ENCODE measurements at regions not wholly inside any gene's neighbourhood (a gene's known extent, or its start where the extent isn't known, plus 50 kb on each side); places are given as distances from the start of the nearest gene placed in this dataset.

GRCh38 chr12:67506739-67507138 lies 141.8 kb upstream of the DYRK2 start:
- peaks cover 20% of the 10 kb centered on the region for H3K4me1 Mint-ChIP-seq (ENCODE audit: low read depth)
- no peaks in the 10 kb centered on the region for H3K9me3 Mint-ChIP-seq
- intact Hi-C loops (cut with micrococcal nuclease), result loop anchor here (10.0 kb wide), 1 partner anchor 52 kb away; no protein-coding TSS in a partner anchor
- peaks cover 32% of the 10 kb centered on the region for H3K27me3 Mint-ChIP-seq
- no peak overlapping the region for H3K4me3 Mint-ChIP-seq
- no peaks in the 10 kb centered on the region for H3K36me3 Mint-ChIP-seq (ENCODE audit: low read depth)
- H3K27ac Mint-ChIP-seq, result no peak overlapping the region

GRCh38 chr12:67508830-67509229 lies 139.7 kb upstream of the DYRK2 start:
- Mint-ChIP-seq H3K4me3 (no peak overlapping the region), H3K9me3 (no peaks in the 10 kb centered on the region), H3K27me3 (peaks cover 29% of the 10 kb centered on the region), H3K36me3 (ENCODE audit: low read depth) (no peaks in the 10 kb centered on the region), H3K4me1 (ENCODE audit: low read depth) (peaks cover 14% of the 10 kb centered on the region), H3K27ac (no peak overlapping the region)
- intact Hi-C loops (cut with micrococcal nuclease), result loop anchor here (10.0 kb wide), 1 partner anchor 54 kb away; no protein-coding TSS in a partner anchor

GRCh38 chr12:67509666-67510386 lies 138.7 kb upstream of the DYRK2 start:
- H3K4me1 Mint-ChIP-seq (ENCODE audit: low read depth), result peaks cover 5% of the 10 kb centered on the region
- intact Hi-C loops (cut with micrococcal nuclease), result loop anchor here (5.0 to 10.0 kb wide), 2 partner anchors 38 to 55 kb away; no protein-coding TSS in a partner anchor
- H3K27ac Mint-ChIP-seq, result no peak overlapping the region
- H3K36me3 Mint-ChIP-seq (ENCODE audit: low read depth), result no peaks in the 10 kb centered on the region
- no peaks in the 10 kb centered on the region for H3K9me3 Mint-ChIP-seq
- H3K27me3 Mint-ChIP-seq, result peaks cover 31% of the 10 kb centered on the region
- no peak overlapping the region for H3K4me3 Mint-ChIP-seq

GRCh38 chr12:67512061-67512460 lies 136.5 kb upstream of the DYRK2 start:
- H3K4me3 Mint-ChIP-seq, result no peak overlapping the region
- H3K9me3 Mint-ChIP-seq, result no peaks in the 10 kb centered on the region
- peaks cover 2% of the 10 kb centered on the region for H3K4me1 Mint-ChIP-seq (ENCODE audit: low read depth)
- H3K36me3 Mint-ChIP-seq (ENCODE audit: low read depth), result no peaks in the 10 kb centered on the region
- intact Hi-C loops (cut with micrococcal nuclease), result loop anchor here (5.0 kb wide), 1 partner anchor 40 kb away; no protein-coding TSS in a partner anchor
- H3K27ac Mint-ChIP-seq, result no peak overlapping the region
- H3K27me3 Mint-ChIP-seq, result peaks cover 41% of the 10 kb centered on the region

GRCh38 chr12:67514502-67514901 lies 134.0 kb upstream of the DYRK2 start:
- Mint-ChIP-seq H3K4me3 (no peak overlapping the region), H3K36me3 (ENCODE audit: low read depth) (no peaks in the 10 kb centered on the region), H3K4me1 (ENCODE audit: low read depth) (peaks cover 6% of the 10 kb centered on the region), H3K27me3 (peaks cover 48% of the 10 kb centered on the region), H3K27ac (no peak overlapping the region), H3K9me3 (no peaks in the 10 kb centered on the region)
- intact Hi-C loops (cut with micrococcal nuclease), result loop anchor here (5.0 kb wide), 1 partner anchor 42 kb away; no protein-coding TSS in a partner anchor

GRCh38 chr12:67515679-67516340 lies 132.7 kb upstream of the DYRK2 start:
- H3K9me3 Mint-ChIP-seq, result no peaks in the 10 kb centered on the region
- peaks cover 6% of the 10 kb centered on the region for H3K4me1 Mint-ChIP-seq (ENCODE audit: low read depth)
- no peak overlapping the region for H3K4me3 Mint-ChIP-seq
- no peaks in the 10 kb centered on the region for H3K36me3 Mint-ChIP-seq (ENCODE audit: low read depth)
- peaks cover 45% of the 10 kb centered on the region for H3K27me3 Mint-ChIP-seq
- no peak overlapping the region for H3K27ac Mint-ChIP-seq
- intact Hi-C loops (cut with micrococcal nuclease), result no loop called here

GRCh38 chr12:67517181-67517887 lies 131.2 kb upstream of the DYRK2 start:
- Mint-ChIP-seq H3K27ac (no peak overlapping the region), H3K27me3 (peaks cover 40% of the 10 kb centered on the region), H3K36me3 (ENCODE audit: low read depth) (no peaks in the 10 kb centered on the region), H3K4me3 (no peak overlapping the region), H3K4me1 (ENCODE audit: low read depth) (peaks cover 6% of the 10 kb centered on the region), H3K9me3 (no peaks in the 10 kb centered on the region)
- intact Hi-C loops (cut with micrococcal nuclease), result no loop called here

- H3K27me3 Mint-ChIP-seq, result peaks cover 41% of the 10 kb centered on the region
- H3K27ac Mint-ChIP-seq, result no peak overlapping the region
- H3K4me3 Mint-ChIP-seq, result no peak overlapping the region
- H3K9me3 Mint-ChIP-seq, result no peaks in the 10 kb centered on the region
- intact Hi-C loops (cut with micrococcal nuclease), result no loop called here
- H3K4me1 Mint-ChIP-seq (ENCODE audit: low read depth), result peaks cover 6% of the 10 kb centered on the region
- no peaks in the 10 kb centered on the region for H3K36me3 Mint-ChIP-seq (ENCODE audit: low read depth)
Observed at GRCh38 chr12:67519484-67520433, 128.8 kb upstream of the DYRK2 start.

GRCh38 chr12:67520606-67521005 lies 127.9 kb upstream of the DYRK2 start:
- Mint-ChIP-seq H3K4me1 (ENCODE audit: low read depth) (peaks cover 6% of the 10 kb centered on the region), H3K4me3 (no peak overlapping the region), H3K27ac (no peak overlapping the region), H3K27me3 (peaks cover 33% of the 10 kb centered on the region), H3K36me3 (ENCODE audit: low read depth) (no peaks in the 10 kb centered on the region), H3K9me3 (no peaks in the 10 kb centered on the region)
- intact Hi-C loops (cut with micrococcal nuclease), result no loop called here

- H3K9me3 Mint-ChIP-seq, result no peaks in the 10 kb centered on the region
- peaks cover 3% of the 10 kb centered on the region for H3K4me1 Mint-ChIP-seq (ENCODE audit: low read depth)
- intact Hi-C loops (cut with micrococcal nuclease), result no loop called here
- H3K36me3 Mint-ChIP-seq (ENCODE audit: low read depth), result no peaks in the 10 kb centered on the region
- H3K27ac Mint-ChIP-seq, result no peak overlapping the region
- no peak overlapping the region for H3K4me3 Mint-ChIP-seq
- peaks cover 19% of the 10 kb centered on the region for H3K27me3 Mint-ChIP-seq
Observed at GRCh38 chr12:67522222-67522621, 126.3 kb upstream of the DYRK2 start.

GRCh38 chr12:67523538-67523937 lies 125.0 kb upstream of the DYRK2 start:
- Mint-ChIP-seq H3K4me1 (ENCODE audit: low read depth) (no peaks in the 10 kb centered on the region), H3K27ac (no peak overlapping the region), H3K36me3 (ENCODE audit: low read depth) (no peaks in the 10 kb centered on the region), H3K27me3 (peaks cover 15% of the 10 kb centered on the region), H3K4me3 (no peak overlapping the region), H3K9me3 (no peaks in the 10 kb centered on the region)
- intact Hi-C loops (cut with micrococcal nuclease), result no loop called here

- H3K36me3 Mint-ChIP-seq (ENCODE audit: low read depth), result no peaks in the 10 kb centered on the region
- peaks cover 7% of the 10 kb centered on the region for H3K9me3 Mint-ChIP-seq
- no peak overlapping the region for H3K4me3 Mint-ChIP-seq
- intact Hi-C loops (cut with micrococcal nuclease), result no loop called here
- H3K27me3 Mint-ChIP-seq, result peaks cover 19% of the 10 kb centered on the region
- no peak overlapping the region for H3K27ac Mint-ChIP-seq
- no peaks in the 10 kb centered on the region for H3K4me1 Mint-ChIP-seq (ENCODE audit: low read depth)
Observed at GRCh38 chr12:67524861-67525616, 123.5 kb upstream of the DYRK2 start.

GRCh38 chr12:67525617-67525884 lies 123.0 kb upstream of the DYRK2 start:
- intact Hi-C loops (cut with micrococcal nuclease), result no loop called here
- Mint-ChIP-seq H3K9me3 (peaks cover 8% of the 10 kb centered on the region), H3K4me1 (ENCODE audit: low read depth) (no peaks in the 10 kb centered on the region), H3K27me3 (peaks cover 22% of the 10 kb centered on the region), H3K36me3 (ENCODE audit: low read depth) (no peaks in the 10 kb centered on the region), H3K4me3 (no peak overlapping the region), H3K27ac (no peak overlapping the region)

Data from dendritic cell treated with granulocyte-macrophage colony-stimulating factor and Interleukin-4, amounts not matched to agents 40 ng/mL and 50 ng/mL, for 4 days (primary cell).